SU-DHL-6 (cell line): ENCODE measurements at regions not wholly inside any gene's neighbourhood (a gene's known extent, or its start where the extent isn't known, plus 50 kb on each side); places are given as distances from the start of the nearest gene placed in this dataset.

Experiments used
- CTCF ChIP-seq: fragments of 200-600 bp; sonication (generic); IDR thresholded peaks from one replicate; pipeline ENCODE4 v1.5.1; 2017; ENCODE audit warnings: antibody characterized with exemption, mild to moderate bottlenecking, low read length, moderate library complexity; ENCODE audit not compliant: insufficient read depth, poor library complexity, severe bottlenecking
- EZH2phosphoT487 ChIP-seq: fragments of 200-600 bp; sonication (generic), shearing (Covaris generic); conservative IDR thresholded peaks from 2 replicates; pipeline ENCODE4 v1.6.1; 2018; ENCODE audit warnings: mild to moderate bottlenecking, antibody characterized with exemption, low read length, moderate library complexity, mixed read lengths

- no peak for TF ChIP-seq CTCF
- no peak for TF ChIP-seq EZH2phosphoT487
Measured at GRCh38 chr11:103534191-103534590, 425.0 kb downstream of the DYNC2H1 start.
